Hematopoietic multipotent progenitor cell treated with erythropoietin and hydrocortisone succinate and interleukin-3 and kit ligand, for 6 days (in vitro differentiated cells): ENCODE measurements at regions not wholly inside any gene's neighbourhood (a gene's known extent, or its start where the extent isn't known, plus 50 kb on each side); places are given as distances from the start of the nearest gene placed in this dataset.
"Not testable (repeated sequence)": the region's sequence is repeated elsewhere in the genome, so short reads cannot be mapped to it uniquely, and the experiment has no call there.

Source experiments
- DNase-seq: peaks from one replicate; pipeline ENCODE4 v3.0.0-alpha.2; 2015

DNA sequence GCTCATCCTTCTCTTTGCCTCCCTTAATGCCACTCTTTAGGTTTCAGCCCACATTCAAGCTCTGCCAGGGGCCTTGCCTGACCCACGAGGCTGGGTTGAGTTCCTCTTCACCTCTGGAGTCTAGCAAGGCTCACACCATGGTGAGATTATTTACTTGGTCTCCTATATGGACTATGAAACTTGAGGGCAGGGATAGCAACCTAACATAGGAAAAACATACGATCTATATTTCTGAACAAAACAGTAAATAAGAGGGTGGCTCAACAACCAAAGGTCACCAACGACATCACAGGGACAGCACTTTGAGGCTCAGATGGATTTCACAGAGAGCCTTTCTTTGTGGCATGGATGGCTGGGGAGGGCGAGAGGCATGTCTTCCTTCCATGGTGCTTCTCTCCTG lies 197.0 kb downstream of the MAF start:
- DNase-seq = no peak

GRCh38 chr16:79402920-79403319 lies 197.6 kb downstream of the MAF start:
- no peak for DNase-seq

GRCh38 chr16:79402356-79402755 lies 198.2 kb downstream of the MAF start:
- DNase-seq = no peak

GRCh38 chr16:79401782-79402181 lies 198.8 kb downstream of the MAF start:
- DNase-seq = no peak

- DNase-seq = no peak
These were observed 199.4 kb downstream of the MAF start for GRCh38 chr16:79401157-79401556.

- peak; percentile 86 for DNase-seq
These were observed 199.9 kb downstream of the MAF start for GRCh38 chr16:79400462-79401149.

GRCh38 chr16:79395591-79395990 lies 204.9 kb downstream of the MAF start:
- no peak for DNase-seq

DNA sequence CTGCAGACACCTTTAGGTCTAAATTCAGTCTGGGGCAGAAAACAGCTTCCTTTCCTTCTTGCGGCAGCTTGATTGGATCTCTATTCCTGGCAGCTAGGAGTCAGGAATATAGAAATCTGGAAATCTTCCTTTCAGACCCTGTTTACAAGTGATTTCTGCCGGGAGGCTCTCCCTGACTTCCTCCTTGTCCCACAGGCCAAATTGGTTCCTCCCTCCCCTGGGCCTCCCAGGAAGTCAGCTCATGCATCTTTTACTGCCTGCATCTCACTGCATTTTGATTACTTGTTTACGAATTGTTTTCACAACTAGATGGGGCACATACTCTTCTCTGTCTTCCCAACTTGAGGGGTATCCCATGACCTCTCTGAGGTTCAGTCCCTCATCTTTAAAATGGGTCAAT lies 206.3 kb downstream of the MAF start:
- DNase-seq = no peak

DNA sequence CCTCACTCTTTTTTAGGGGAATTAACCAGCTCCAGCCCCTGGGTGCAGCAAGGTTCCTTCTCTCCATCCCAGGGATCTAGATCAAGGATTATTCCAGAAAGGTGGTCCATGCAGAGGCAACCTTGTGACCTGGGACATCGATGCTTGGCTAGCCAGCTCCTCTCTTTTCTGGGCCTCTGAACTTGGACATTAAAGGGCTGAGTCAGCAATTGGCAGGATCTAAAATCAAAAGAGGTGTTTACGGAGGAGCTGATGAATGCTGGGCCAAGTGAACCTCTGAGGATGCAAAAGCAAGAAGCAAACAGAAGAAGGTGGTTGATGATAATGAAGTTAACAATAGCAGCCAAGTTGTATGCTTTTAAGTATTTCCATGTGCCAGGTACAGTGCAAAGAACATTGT lies 207.0 kb downstream of the MAF start:
- DNase-seq = no peak

- no peak for DNase-seq
These were observed 207.4 kb downstream of the MAF start for GRCh38 chr16:79393127-79393526.

- DNase-seq = no peak
These were observed 208.5 kb downstream of the MAF start for GRCh38 chr16:79392081-79392480.

DNA sequence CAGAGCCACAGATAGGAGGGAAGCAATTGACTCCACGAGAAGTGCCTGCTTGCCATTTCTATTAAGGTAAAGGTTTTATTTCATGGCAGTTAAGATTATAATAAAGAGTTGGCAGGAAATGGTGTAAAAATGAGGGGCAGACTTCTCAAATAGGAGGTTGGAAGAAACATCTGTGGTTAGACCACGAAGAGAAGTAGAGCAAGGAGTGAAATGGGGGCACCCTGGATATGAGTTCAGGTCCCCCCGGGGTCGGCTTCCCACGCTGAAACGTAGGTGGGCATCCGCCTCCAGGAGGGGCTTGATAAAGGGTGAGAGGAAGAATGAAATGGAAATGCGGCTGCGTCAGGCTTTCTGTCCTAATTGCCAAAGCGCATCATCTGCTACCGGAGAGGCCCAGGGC lies 209.1 kb downstream of the MAF start:
- no peak for DNase-seq

DNA sequence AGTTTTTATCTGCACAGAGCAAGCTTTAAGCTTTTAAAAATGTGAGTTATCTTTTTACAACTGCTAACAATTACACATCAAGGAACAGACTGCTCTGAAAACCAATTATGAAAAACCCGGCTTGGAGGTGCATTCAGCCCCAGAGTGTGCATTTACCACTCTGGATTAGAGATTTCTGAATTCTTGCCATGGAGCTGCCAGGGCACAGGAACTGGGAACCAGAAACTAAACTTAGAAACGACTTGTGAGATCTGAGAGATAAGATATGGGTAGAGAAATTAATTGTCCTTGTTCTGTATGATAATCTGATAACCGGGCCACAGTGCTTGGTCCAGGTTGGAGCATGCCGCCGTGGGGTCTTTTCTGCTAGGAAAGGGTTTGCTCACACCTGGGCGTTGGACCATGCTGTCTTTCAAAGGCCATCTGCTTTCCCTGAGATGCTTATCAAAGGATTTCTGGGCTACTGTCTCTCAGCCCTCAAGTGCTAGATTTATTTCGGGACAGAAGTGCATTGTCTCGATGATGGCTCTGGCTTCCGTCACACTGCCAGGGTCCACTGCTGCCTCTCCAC lies 210.0 kb downstream of the MAF start:
- no peak for DNase-seq

DNA sequence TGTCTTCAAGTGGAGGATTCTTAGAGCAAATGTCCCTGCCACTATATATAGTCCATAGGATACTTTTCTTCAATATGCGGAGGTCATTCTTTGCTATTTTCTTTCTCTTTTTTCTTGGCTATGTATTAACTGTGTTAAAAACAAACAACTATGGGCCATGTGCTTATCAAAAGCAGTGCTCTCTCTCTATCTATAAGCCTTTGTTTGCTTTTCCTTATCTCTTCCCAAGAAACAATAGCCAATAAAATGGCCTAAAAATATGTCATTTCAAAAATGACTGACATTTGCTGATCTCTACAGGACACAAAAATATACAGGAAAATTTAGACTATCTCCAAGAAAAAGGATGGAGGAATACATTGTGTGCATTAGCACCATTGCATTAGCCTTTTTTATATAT lies 212.1 kb downstream of the MAF start:
- no peak for DNase-seq

- DNase-seq = no peak
These were observed 214.2 kb downstream of the MAF start for GRCh38 chr16:79386299-79386698.

GRCh38 chr16:79381603-79382042 lies 218.9 kb downstream of the MAF start:
- peak; percentile 10 for DNase-seq

DNA sequence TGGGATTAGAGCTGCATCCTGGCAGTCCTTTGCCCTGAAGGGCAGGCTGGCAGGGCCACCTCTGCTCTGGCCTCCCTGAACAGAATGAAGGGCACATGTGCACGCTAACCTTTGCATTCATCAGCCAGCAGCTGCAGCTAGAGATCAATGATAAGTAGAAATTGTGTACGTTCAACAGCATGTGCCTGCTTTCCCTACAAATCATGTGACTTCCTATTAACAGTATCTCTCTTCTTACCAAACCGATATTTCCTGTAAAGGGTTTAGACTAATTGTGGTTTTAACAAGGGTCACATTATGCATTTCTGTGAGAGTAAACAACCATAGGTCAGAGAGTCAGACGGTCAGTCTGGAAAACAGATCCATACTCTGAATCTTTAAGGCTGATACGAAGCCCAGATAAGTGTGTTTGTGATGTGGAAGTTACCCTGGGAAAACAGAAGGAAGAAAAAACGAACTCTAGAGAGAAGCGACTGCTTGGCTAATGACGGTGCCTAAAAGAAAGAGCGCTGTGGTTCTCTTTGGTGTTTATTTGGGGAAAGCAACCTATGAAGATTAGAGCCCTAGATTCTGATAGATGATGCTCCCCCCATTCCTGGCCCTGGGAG lies 219.4 kb downstream of the MAF start:
- peak; percentile 39 for DNase-seq

GRCh38 chr16:79379095-79379494 lies 221.4 kb downstream of the MAF start:
- no peak for DNase-seq

DNA sequence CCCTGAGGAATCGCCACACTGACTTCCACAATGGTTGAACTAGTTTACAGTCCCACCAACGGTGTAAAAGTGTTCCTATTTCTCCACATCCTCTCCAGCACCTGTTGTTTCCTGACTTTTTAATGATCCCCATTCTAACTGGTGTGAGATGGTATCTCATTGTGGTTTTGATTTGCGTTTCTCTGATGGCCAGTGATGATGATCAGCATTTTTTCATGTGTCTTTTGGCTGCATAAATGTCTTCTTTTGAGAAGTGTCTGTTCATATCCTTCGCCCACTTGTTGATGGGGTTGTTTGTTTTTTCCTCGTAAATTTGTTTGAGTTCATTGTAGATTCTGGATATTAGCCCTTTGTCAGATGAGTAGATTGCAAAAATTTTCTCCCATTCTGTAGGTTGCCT lies 223.5 kb downstream of the MAF start:
- not testable (repeated sequence) for DNase-seq

- DNase-seq = no peak
These were observed 225.2 kb downstream of the MAF start for GRCh38 chr16:79375351-79375750.

- no peak for DNase-seq
These were observed 227.9 kb downstream of the MAF start for GRCh38 chr16:79372503-79373184.

GRCh38 chr16:79370736-79371135 lies 229.8 kb downstream of the MAF start:
- DNase-seq = no peak

DNA sequence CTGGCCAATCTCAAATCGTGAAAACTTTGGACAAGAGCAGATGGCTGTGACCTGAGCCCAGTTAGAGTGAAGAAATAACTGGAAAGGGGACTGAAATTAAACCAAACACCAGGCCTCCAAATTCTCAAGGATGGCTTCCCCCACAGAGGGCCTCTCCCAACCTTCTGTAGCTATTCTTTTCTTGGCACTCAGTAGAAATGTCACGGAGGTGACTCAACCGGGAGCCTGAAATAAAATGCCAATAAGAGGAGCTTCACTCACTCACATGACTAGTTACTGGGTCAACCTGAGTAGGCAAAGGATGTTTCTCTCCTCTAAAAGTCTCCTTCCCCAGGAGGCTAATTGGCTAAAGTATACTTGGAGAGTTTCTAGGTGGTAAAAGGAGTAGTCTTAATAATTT lies 230.7 kb downstream of the MAF start:
- DNase-seq = no peak

DNA sequence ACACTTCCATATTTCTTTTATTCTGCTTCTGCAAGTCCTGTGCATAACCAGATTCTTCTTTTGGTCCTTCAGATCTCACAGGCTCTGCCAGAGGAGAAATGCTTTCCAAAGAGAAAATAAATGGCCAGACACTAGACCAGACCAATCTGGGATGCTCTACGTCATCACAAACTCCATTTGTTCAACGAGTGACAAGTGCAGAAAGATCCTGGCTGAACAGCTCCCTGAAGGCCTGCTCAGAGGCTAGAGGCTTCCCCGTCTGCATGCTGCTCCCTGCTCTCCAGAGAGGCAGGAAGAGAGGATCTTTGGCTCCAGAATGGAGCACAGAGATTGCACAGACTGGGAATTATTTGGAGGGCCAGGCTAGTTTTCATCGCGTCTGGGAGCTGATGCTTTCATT lies 232.7 kb downstream of the MAF start:
- no peak for DNase-seq
